Fibroblast of lung (primary cell): ENCODE measurements at regions not wholly inside any gene's neighbourhood (a gene's known extent, or its start where the extent isn't known, plus 50 kb on each side); places are given as distances from the start of the nearest gene placed in this dataset.
"Not testable (repeated sequence)": the region's sequence is repeated elsewhere in the genome, so short reads cannot be mapped to it uniquely, and the experiment has no call there.

Experiments
- CTCF ChIP-seq, 2 donors: IDR thresholded peaks in 1 of 2; conservative IDR thresholded peaks in 1 of 2; 1 replicate in 1 of 2; 2 replicates in 1 of 2; pipeline ENCODE4 v1.5.1; 2011 to 2012; ENCODE audit warnings: low read length in 2 of 2, control low read depth in 1 of 2, inconsistent platforms in 1 of 2, low read depth in 1 of 2, mild to moderate bottlenecking in 1 of 2
- EZH2 ChIP-seq: IDR thresholded peaks from 2 replicates; pipeline ENCODE4 v1.5.1; 2012; ENCODE audit warnings: low read length, control low read depth, mild to moderate bottlenecking; ENCODE audit errors: missing control alignments

GRCh38 chr5:113766827-113767226 is 253.3 kb downstream of the YTHDC2 start:
- not testable (repeated sequence) for TF ChIP-seq CTCF (conservative IDR thresholded peaks at IDR 0.05 in 1 of 2, IDR thresholded peaks at IDR 0.05 in 1 of 2; ENCODE audit: low read depth in 1 of 2, low read length in 2 of 2); EZH2
